Fibroblast of the aortic adventitia (primary cell): ENCODE measurements at regions not wholly inside any gene's neighbourhood (a gene's known extent, or its start where the extent isn't known, plus 50 kb on each side); places are given as distances from the start of the nearest gene placed in this dataset.

ENCODE experiments used
- DNase-seq: peaks from one replicate; pipeline ENCODE4 v3.0.0-alpha.2; 2010; ENCODE audit warnings: low read depth
- H3K4me3 ChIP-seq: 2 replicates; pipeline ENCODE4 v1.5.1; 2011; ENCODE audit warnings: low read depth, mild to moderate bottlenecking, control low read depth, low read length, moderate library complexity
- CTCF ChIP-seq: IDR thresholded peaks from 2 replicates; pipeline ENCODE4 v1.5.1; 2011; ENCODE audit warnings: mild to moderate bottlenecking, low read length, control low read depth, inconsistent platforms; ENCODE audit not compliant: insufficient read depth

GRCh38 chrX:107502316-107502715 lies 52.9 kb downstream of the FRMPD3 start:
- TF ChIP-seq CTCF = no peak
- DNase-seq = no peak
- H3K4me3 ChIP-seq = no peak overlapping the region

DNA sequence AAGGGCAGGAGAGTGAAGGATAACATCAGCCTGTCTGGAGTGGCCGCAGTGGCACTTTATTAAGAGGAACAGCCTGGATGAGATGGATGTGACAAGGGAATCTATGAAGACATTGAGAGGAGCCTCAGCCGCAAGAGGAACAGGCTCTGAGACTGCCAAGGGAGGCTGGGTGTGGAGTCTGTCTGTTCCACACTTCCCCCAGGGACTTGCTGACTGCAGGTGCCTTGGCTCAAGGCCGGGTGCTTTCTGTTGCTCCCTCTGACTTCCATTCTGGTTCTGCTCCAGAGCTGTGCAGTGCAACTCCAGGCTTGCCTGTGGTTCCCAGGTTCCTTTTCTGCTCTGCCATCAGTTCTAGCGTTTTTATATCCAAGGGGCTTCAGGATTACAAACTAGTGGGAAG lies 54.6 kb downstream of the FRMPD3 start:
- DNase-seq = no peak
- H3K4me3 ChIP-seq = no peak overlapping the region
- no peak for TF ChIP-seq CTCF

DNA sequence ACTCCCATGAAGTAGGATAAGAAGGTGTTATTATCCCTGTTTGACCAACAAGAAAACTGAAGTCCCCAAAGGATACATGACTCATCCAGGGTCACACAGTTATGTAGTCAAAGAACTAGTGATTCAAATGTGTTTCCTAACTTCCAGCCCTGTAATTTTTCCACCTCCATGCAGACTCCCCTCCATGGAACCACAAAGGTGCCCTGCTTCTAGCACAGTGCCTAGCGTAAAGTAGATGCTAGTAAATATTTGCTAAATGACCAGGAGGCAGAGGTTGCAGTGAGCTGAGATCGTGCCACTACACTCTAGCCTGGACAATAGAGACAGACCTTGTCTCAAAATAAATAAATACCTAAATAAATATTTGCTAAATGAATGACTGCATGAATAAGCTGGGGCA lies 55.8 kb downstream of the FRMPD3 start:
- TF ChIP-seq CTCF = no peak
- DNase-seq = no peak
- H3K4me3 ChIP-seq = no peak overlapping the region

- no peak for DNase-seq
- no peak for TF ChIP-seq CTCF
- H3K4me3 ChIP-seq = no peak overlapping the region
Observed at GRCh38 chrX:107506596-107507031, 57.2 kb downstream of the FRMPD3 start.

- DNase-seq = no peak
Observed at GRCh38 chrX:107507093-107507743, 57.8 kb downstream of the FRMPD3 start.

DNA sequence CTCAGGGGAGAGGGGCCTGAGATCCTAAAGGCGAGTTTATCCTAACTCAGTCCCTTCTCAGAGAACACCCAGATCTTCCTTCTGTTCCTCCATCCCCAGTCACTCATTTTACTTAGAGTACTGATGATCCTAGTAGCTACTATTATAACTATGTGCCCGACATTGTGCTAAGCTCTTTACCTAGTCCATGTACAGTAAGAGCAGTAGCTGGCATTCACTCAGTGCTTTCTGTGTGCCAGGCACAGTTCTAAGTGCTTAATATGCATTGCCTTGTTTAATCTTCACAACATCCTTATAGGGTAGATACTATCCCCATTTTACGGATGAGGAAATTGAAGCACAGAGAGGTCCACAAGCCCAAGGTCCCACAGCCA lies 58.3 kb downstream of the FRMPD3 start:
- DNase-seq = no peak
- no peak overlapping the region for H3K4me3 ChIP-seq
- no peak for TF ChIP-seq CTCF

More at GRCh38 chrX:107507093-107507743, 57.8 kb downstream of the FRMPD3 start:
- H3K4me3 ChIP-seq = no peak overlapping the region
- no peak for TF ChIP-seq CTCF

- H3K4me3 ChIP-seq = no peak overlapping the region
- TF ChIP-seq CTCF = no peak
- no peak for DNase-seq
Observed at GRCh38 chrX:107508925-107509324, 59.5 kb downstream of the FRMPD3 start.
